AG09309 (cell line): ENCODE measurements at regions not wholly inside any gene's neighbourhood (a gene's known extent, or its start where the extent isn't known, plus 50 kb on each side); places are given as distances from the start of the nearest gene placed in this dataset.

Experiments
- DNase-seq: peaks from one replicate; pipeline ENCODE4 v3.0.0-alpha.2; 2010; ENCODE audit warnings: low read depth
- H3K4me3 ChIP-seq: 2 replicates; pipeline ENCODE4 v1.5.1; 2011; ENCODE audit warnings: mild to moderate bottlenecking, low read depth, low read length, moderate library complexity; ENCODE audit not compliant: control insufficient read depth
- CTCF ChIP-seq: IDR thresholded peaks from 2 replicates; pipeline ENCODE4 v1.5.1; 2011; ENCODE audit warnings: mild to moderate bottlenecking, low read depth, low read length, inconsistent platforms; ENCODE audit not compliant: insufficient read depth, control insufficient read depth; ENCODE audit errors: missing control alignments

GRCh38 chr1:38569932-38570656, 289.5 kb downstream of the RRAGC start:
- no peak for TF ChIP-seq CTCF
- no peak for DNase-seq
- no peak overlapping the region for H3K4me3 ChIP-seq

GRCh38 chr1:38568061-38568857, 291.3 kb downstream of the RRAGC start:
- no peak overlapping the region for H3K4me3 ChIP-seq
- no peak for TF ChIP-seq CTCF
- DNase-seq = no peak

- H3K4me3 ChIP-seq = no peak overlapping the region
- no peak for DNase-seq
- no peak for TF ChIP-seq CTCF
These were observed 292.2 kb downstream of the RRAGC start for GRCh38 chr1:38567401-38567800.

- no peak for TF ChIP-seq CTCF
- H3K4me3 ChIP-seq = no peak overlapping the region
- DNase-seq = no peak
These were observed 294.5 kb downstream of the RRAGC start for GRCh38 chr1:38565020-38565491.

GRCh38 chr1:38563942-38564735, 295.4 kb downstream of the RRAGC start:
- no peak for TF ChIP-seq CTCF
- no peak for DNase-seq
- no peak overlapping the region for H3K4me3 ChIP-seq

GRCh38 chr1:38561725-38562124, 297.8 kb downstream of the RRAGC start:
- no peak overlapping the region for H3K4me3 ChIP-seq
- no peak for TF ChIP-seq CTCF
- no peak for DNase-seq
